ENCODE measurements at regions not wholly inside any gene's neighbourhood (a gene's known extent, or its start where the extent isn't known, plus 50 kb on each side); places are given as distances from the start of the nearest gene placed in this dataset.

GRCh38 chr17:21545064-21545463 lies 147.3 kb upstream of the KCNJ18 start (continued):
- TF ChIP-seq, protein P1, sequence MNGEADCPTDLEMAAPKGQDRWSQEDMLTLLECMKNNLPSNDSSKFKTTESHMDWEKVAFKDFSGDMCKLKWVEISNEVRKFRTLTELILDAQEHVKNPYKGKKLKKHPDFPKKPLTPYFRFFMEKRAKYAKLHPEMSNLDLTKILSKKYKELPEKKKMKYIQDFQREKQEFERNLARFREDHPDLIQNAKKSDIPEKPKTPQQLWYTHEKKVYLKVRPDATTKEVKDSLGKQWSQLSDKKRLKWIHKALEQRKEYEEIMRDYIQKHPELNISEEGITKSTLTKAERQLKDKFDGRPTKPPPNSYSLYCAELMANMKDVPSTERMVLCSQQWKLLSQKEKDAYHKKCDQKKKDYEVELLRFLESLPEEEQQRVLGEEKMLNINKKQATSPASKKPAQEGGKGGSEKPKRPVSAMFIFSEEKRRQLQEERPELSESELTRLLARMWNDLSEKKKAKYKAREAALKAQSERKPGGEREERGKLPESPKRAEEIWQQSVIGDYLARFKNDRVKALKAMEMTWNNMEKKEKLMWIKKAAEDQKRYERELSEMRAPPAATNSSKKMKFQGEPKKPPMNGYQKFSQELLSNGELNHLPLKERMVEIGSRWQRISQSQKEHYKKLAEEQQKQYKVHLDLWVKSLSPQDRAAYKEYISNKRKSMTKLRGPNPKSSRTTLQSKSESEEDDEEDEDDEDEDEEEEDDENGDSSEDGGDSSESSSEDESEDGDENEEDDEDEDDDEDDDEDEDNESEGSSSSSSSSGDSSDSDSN (CRISPR knock-in tag; IDR thresholded peaks at IDR 0.05): no peak
- no peak for TF ChIP-seq SMARCE1 (IDR thresholded peaks at IDR 0.05; ENCODE audit: borderline replicate concordance)
- TF ChIP-seq, protein P2, sequence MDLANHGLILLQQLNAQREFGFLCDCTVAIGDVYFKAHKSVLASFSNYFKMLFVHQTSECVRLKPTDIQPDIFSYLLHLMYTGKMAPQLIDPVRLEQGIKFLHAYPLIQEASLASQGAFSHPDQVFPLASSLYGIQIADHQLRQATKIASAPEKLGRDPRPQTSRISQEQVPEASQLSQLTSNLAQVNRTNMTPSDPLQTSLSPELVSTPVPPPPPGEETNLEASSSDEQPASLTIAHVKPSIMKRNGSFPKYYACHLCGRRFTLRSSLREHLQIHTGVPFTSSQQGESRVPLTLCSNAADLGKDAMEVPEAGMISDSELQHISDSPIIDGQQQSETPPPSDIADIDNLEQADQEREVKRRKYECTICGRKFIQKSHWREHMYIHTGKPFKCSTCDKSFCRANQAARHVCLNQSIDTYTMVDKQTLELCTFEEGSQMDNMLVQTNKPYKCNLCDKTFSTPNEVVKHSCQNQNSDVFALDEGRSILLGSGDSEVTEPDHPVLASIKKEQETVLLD (CRISPR knock-in tag; IDR thresholded peaks at IDR 0.05; ENCODE audit: low read depth): no peak
- no peak for TF ChIP-seq ZFP1 (CRISPR knock-in tag; IDR thresholded peaks at IDR 0.05)
- no peak for TF ChIP-seq ISX (CRISPR knock-in tag; conservative IDR thresholded peaks at IDR 0.05)
- TF ChIP-seq ASH2L (IDR thresholded peaks at IDR 0.05; ENCODE audit: insufficient read length, low read depth, low read length): no peak

GRCh38 chr17:21548236-21548635 lies 144.1 kb upstream of the KCNJ18 start:
- CTCF ChIA-PET (ENCODE audit: low intra/inter-chr PET ratio, low total read pairs): no interaction called here
- in situ Hi-C loops (cut with HindIII; ENCODE audit: extremely low pct_ligation_motif_present, low pct_unique_long_range_greater_than_20kb): no loop called here
- Histone ChIP-seq H3K9me3 (ENCODE audit: low read length) (no peaks in the 10 kb centered on the region), H3K4me1 (ENCODE audit: insufficient read depth, low read length) (peaks cover 29% of the 10 kb centered on the region), H3K79me2 (ENCODE audit: insufficient read depth, low read length) (peaks cover 6% of the 10 kb centered on the region), H2AFZ (ENCODE audit: low read length) (no peak overlapping the region), H3K4me2 (ENCODE audit: low read depth, low read length) (no peak overlapping the region), H4K20me1 (ENCODE audit: insufficient read depth, low read length) (peaks cover 7% of the 10 kb centered on the region; the same call in 1 of the 2 replicates), H3K36me3 (replicated peaks in 1 of 2; ENCODE audit: control insufficient read depth in 1 of 2, insufficient read depth in 2 of 2, low read length in 2 of 2) (peaks cover 3 to 8% of the 10 kb centered on the region in 2 experiments; a peak in 1 of 5 replicates), H3K27me3 (ENCODE audit: control insufficient read depth in 1 of 2, insufficient read depth in 2 of 2, low read length in 2 of 2) (no peaks in the 10 kb centered on the region), H3K4me3 (replicated peaks in 1 of 3; ENCODE audit: insufficient read depth in 1 of 3, low read depth in 2 of 3, low read length in 3 of 3) (no peak overlapping the region), H3K27ac (ENCODE audit: extremely low read length, insufficient read depth, low read length) (no peak overlapping the region), H3K9ac (ENCODE audit: insufficient read depth, low read depth, low read length) (no peak overlapping the region)
- DNase-seq (ENCODE audit: low spot score): no peak
- POLR2A ChIA-PET: no interaction called here
- BruUV-seq (replicated peaks): no TSS peak
- ATAC-seq: no peak
- WGBS (ENCODE audit: low lambda C conversion rate): 95% methylated on average over 2 of the region's 3 CpGs
- FAIRE-seq: no peak
- intact Hi-C loops (cut with micrococcal nuclease; ENCODE audit: unreplicated experiment): no loop called here
- TF ChIP-seq KMT2A (CRISPR knock-in tag; IDR thresholded peaks at IDR 0.05) (no peak), NRL (CRISPR knock-in tag; IDR thresholded peaks at IDR 0.05; ENCODE audit: borderline replicate concordance) (no peak), ZNF678 (CRISPR knock-in tag; IDR thresholded peaks at IDR 0.05) (no peak), MLLT10 (CRISPR knock-in tag; IDR thresholded peaks at IDR 0.05) (no peak), ZHX1 (CRISPR knock-in tag; IDR thresholded peaks at IDR 0.05; ENCODE audit: low read depth) (no peak), REPIN1 (CRISPR knock-in tag; IDR thresholded peaks at IDR 0.05; ENCODE audit: borderline replicate concordance, low read depth) (no peak)
- TF ChIP-seq, protein P3, sequence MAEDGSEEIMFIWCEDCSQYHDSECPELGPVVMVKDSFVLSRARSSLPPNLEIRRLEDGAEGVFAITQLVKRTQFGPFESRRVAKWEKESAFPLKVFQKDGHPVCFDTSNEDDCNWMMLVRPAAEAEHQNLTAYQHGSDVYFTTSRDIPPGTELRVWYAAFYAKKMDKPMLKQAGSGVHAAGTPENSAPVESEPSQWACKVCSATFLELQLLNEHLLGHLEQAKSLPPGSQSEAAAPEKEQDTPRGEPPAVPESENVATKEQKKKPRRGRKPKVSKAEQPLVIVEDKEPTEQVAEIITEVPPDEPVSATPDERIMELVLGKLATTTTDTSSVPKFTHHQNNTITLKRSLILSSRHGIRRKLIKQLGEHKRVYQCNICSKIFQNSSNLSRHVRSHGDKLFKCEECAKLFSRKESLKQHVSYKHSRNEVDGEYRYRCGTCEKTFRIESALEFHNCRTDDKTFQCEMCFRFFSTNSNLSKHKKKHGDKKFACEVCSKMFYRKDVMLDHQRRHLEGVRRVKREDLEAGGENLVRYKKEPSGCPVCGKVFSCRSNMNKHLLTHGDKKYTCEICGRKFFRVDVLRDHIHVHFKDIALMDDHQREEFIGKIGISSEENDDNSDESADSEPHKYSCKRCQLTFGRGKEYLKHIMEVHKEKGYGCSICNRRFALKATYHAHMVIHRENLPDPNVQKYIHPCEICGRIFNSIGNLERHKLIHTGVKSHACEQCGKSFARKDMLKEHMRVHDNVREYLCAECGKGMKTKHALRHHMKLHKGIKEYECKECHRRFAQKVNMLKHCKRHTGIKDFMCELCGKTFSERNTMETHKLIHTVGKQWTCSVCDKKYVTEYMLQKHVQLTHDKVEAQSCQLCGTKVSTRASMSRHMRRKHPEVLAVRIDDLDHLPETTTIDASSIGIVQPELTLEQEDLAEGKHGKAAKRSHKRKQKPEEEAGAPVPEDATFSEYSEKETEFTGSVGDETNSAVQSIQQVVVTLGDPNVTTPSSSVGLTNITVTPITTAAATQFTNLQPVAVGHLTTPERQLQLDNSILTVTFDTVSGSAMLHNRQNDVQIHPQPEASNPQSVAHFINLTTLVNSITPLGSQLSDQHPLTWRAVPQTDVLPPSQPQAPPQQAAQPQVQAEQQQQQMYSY (CRISPR knock-in tag; IDR thresholded peaks at IDR 0.05): no peak

Data from HepG2 (cell line).